ENCODE measurements at regions not wholly inside any gene's neighbourhood (a gene's known extent, or its start where the extent isn't known, plus 50 kb on each side); places are given as distances from the start of the nearest gene placed in this dataset.

DNA sequence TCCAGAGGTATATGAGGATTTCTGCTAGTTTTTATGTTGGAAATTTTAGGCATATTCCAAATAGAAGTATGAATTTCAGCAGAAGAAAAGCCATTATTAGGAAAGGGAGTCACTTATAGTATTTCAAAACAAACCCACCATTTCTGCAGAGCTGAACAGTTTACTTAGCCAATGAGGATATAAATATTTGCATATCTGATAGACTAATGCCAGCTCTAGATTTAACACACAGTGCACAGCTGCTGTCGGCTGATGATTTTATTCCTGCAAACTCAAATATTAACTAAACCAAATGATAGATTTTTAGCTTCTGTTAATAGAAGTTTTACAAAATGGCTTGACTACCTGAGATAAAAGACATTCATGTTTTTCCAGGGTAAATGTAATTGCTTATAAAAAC is 375.8 kb upstream of the FANCL start:
- no peak for TF ChIP-seq TAF1 (IDR thresholded peaks at IDR 0.05; ENCODE audit: low read depth)
- TF ChIP-seq, protein P1, sequence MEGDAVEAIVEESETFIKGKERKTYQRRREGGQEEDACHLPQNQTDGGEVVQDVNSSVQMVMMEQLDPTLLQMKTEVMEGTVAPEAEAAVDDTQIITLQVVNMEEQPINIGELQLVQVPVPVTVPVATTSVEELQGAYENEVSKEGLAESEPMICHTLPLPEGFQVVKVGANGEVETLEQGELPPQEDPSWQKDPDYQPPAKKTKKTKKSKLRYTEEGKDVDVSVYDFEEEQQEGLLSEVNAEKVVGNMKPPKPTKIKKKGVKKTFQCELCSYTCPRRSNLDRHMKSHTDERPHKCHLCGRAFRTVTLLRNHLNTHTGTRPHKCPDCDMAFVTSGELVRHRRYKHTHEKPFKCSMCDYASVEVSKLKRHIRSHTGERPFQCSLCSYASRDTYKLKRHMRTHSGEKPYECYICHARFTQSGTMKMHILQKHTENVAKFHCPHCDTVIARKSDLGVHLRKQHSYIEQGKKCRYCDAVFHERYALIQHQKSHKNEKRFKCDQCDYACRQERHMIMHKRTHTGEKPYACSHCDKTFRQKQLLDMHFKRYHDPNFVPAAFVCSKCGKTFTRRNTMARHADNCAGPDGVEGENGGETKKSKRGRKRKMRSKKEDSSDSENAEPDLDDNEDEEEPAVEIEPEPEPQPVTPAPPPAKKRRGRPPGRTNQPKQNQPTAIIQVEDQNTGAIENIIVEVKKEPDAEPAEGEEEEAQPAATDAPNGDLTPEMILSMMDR (IDR thresholded peaks at IDR 0.05; ENCODE audit: poor library complexity, severe bottlenecking), result no peak
